ENCODE measurements at regions not wholly inside any gene's neighbourhood (a gene's known extent, or its start where the extent isn't known, plus 50 kb on each side); places are given as distances from the start of the nearest gene placed in this dataset.

DNA sequence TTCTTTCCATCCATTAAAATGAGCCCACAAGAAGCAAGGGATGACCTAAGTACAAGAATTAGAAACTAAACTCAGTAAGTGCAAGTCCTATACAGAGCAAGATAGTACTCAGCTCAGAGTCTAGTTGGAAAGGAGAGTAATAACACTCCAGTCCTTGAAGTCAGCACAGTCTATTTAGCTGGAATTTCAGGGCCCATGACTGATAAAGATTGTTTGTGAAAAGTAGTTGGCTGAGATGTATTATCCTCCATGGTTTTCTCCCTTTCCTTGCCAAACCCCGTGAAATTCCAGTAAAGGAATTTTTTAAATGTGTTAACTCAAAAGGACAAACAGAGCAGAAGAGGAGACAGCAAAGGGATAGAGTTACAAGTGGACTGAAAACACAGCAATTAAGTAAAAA, 127.2 kb upstream of the STT3B start:
- TF ChIP-seq POLR2A (IDR thresholded peaks at IDR 0.05) (no peak), CTCF (IDR thresholded peaks at IDR 0.05) (no peak)

Data from prostate gland (tissue), 2 donors.